GM18907 (cell line): ENCODE measurements at regions not wholly inside any gene's neighbourhood (a gene's known extent, or its start where the extent isn't known, plus 50 kb on each side); places are given as distances from the start of the nearest gene placed in this dataset.
A peak's percentile ranks its signal among the peaks of the same experiment; 100 is the strongest.

Source experiments
- ATAC-seq: cut with Tn5 transposase; IDR thresholded peaks from one replicate; pipeline ENCODE4 v1.9.1; 2021; ENCODE audit warnings: mild to moderate bottlenecking, moderate library complexity; ENCODE audit not compliant: unreplicated experiment

GRCh38 chr2:181332044-181332605, 125.1 kb upstream of the ITGA4 start:
- ATAC-seq, result no peak

GRCh38 chr2:181334158-181334826, 122.9 kb upstream of the ITGA4 start:
- ATAC-seq, result no peak

- no peak for ATAC-seq
These were observed 116.3 kb upstream of the ITGA4 start for GRCh38 chr2:181340891-181341290.

- ATAC-seq, result no peak
These were observed 115.2 kb upstream of the ITGA4 start for GRCh38 chr2:181341855-181342600.

GRCh38 chr2:181348107-181348837, 108.9 kb upstream of the ITGA4 start:
- peak; percentile 90 for ATAC-seq

- ATAC-seq, result no peak
These were observed 105.0 kb upstream of the ITGA4 start for GRCh38 chr2:181352158-181352557.

GRCh38 chr2:181354626-181355025, 102.6 kb upstream of the ITGA4 start:
- no peak for ATAC-seq

- no peak for ATAC-seq
These were observed 100.6 kb upstream of the ITGA4 start for GRCh38 chr2:181356526-181357130.

GRCh38 chr2:181357979-181358378, 99.2 kb upstream of the ITGA4 start:
- no peak for ATAC-seq

GRCh38 chr2:181362561-181362960, 94.6 kb upstream of the ITGA4 start:
- ATAC-seq, result no peak

- ATAC-seq, result no peak
These were observed 94.0 kb upstream of the ITGA4 start for GRCh38 chr2:181363164-181363563.

GRCh38 chr2:181364492-181365170, 92.6 kb upstream of the ITGA4 start:
- ATAC-seq, result no peak

GRCh38 chr2:181366675-181367175, 90.5 kb upstream of the ITGA4 start:
- ATAC-seq, result no peak

GRCh38 chr2:181367411-181367810, 89.8 kb upstream of the ITGA4 start:
- no peak for ATAC-seq

- ATAC-seq, result no peak
These were observed 89.2 kb upstream of the ITGA4 start for GRCh38 chr2:181367906-181368435.

- no peak for ATAC-seq
These were observed 87.1 kb upstream of the ITGA4 start for GRCh38 chr2:181370126-181370525.

GRCh38 chr2:181371195-181371594, 86.0 kb upstream of the ITGA4 start:
- ATAC-seq, result no peak

GRCh38 chr2:181371782-181372645, 85.2 kb upstream of the ITGA4 start:
- ATAC-seq, result no peak

- ATAC-seq, result no peak
These were observed 84.5 kb upstream of the ITGA4 start for GRCh38 chr2:181372646-181373040.
